ENCODE measurements at regions not wholly inside any gene's neighbourhood (a gene's known extent, or its start where the extent isn't known, plus 50 kb on each side); places are given as distances from the start of the nearest gene placed in this dataset.

GRCh38 chr3:66101901-66102300 lies 63.2 kb upstream of the MAGI1 start (continued):
- TF ChIP-seq, protein P1, sequence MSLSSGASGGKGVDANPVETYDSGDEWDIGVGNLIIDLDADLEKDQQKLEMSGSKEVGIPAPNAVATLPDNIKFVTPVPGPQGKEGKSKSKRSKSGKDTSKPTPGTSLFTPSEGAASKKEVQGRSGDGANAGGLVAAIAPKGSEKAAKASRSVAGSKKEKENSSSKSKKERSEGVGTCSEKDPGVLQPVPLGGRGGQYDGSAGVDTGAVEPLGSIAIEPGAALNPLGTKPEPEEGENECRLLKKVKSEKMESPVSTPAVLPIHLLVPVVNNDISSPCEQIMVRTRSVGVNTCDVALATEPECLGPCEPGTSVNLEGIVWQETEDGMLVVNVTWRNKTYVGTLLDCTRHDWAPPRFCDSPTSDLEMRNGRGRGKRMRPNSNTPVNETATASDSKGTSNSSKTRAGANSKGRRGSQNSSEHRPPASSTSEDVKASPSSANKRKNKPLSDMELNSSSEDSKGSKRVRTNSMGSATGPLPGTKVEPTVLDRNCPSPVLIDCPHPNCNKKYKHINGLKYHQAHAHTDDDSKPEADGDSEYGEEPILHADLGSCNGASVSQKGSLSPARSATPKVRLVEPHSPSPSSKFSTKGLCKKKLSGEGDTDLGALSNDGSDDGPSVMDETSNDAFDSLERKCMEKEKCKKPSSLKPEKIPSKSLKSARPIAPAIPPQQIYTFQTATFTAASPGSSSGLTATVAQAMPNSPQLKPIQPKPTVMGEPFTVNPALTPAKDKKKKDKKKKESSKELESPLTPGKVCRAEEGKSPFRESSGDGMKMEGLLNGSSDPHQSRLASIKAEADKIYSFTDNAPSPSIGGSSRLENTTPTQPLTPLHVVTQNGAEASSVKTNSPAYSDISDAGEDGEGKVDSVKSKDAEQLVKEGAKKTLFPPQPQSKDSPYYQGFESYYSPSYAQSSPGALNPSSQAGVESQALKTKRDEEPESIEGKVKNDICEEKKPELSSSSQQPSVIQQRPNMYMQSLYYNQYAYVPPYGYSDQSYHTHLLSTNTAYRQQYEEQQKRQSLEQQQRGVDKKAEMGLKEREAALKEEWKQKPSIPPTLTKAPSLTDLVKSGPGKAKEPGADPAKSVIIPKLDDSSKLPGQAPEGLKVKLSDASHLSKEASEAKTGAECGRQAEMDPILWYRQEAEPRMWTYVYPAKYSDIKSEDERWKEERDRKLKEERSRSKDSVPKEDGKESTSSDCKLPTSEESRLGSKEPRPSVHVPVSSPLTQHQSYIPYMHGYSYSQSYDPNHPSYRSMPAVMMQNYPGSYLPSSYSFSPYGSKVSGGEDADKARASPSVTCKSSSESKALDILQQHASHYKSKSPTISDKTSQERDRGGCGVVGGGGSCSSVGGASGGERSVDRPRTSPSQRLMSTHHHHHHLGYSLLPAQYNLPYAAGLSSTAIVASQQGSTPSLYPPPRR (CRISPR knock-in tag; IDR thresholded peaks at IDR 0.05; ENCODE audit: borderline replicate concordance) = no peak
- TF ChIP-seq EWSR1 (IDR thresholded peaks at IDR 0.05; ENCODE audit: borderline replicate concordance, low read depth, partially characterized antibody) (no peak), HIVEP1 (CRISPR knock-in tag; IDR thresholded peaks at IDR 0.05) (no peak), GATAD2A (IDR thresholded peaks at IDR 0.05) (no peak), PTBP1 (IDR thresholded peaks at IDR 0.05; ENCODE audit: low read depth, low read length) (no peak), ZBTB34 (CRISPR knock-in tag; IDR thresholded peaks at IDR 0.05) (no peak), FOSL1 (tag; conservative IDR thresholded peaks at IDR 0.05) (no peak), HCFC1 (IDR thresholded peaks at IDR 0.05; ENCODE audit: low read depth, low read length) (no peak), ZNF197 (CRISPR knock-in tag; IDR thresholded peaks at IDR 0.05; ENCODE audit: low read depth) (no peak), RFX7 (CRISPR knock-in tag; IDR thresholded peaks at IDR 0.05) (no peak)
- TF ChIP-seq, protein P2, sequence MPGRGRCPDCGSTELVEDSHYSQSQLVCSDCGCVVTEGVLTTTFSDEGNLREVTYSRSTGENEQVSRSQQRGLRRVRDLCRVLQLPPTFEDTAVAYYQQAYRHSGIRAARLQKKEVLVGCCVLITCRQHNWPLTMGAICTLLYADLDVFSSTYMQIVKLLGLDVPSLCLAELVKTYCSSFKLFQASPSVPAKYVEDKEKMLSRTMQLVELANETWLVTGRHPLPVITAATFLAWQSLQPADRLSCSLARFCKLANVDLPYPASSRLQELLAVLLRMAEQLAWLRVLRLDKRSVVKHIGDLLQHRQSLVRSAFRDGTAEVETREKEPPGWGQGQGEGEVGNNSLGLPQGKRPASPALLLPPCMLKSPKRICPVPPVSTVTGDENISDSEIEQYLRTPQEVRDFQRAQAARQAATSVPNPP (IDR thresholded peaks at IDR 0.05; ENCODE audit: borderline replicate concordance, insufficient read depth, insufficient read length) = no peak
